ENCODE measurements at regions not wholly inside any gene's neighbourhood (a gene's known extent, or its start where the extent isn't known, plus 50 kb on each side); places are given as distances from the start of the nearest gene placed in this dataset.

DNA sequence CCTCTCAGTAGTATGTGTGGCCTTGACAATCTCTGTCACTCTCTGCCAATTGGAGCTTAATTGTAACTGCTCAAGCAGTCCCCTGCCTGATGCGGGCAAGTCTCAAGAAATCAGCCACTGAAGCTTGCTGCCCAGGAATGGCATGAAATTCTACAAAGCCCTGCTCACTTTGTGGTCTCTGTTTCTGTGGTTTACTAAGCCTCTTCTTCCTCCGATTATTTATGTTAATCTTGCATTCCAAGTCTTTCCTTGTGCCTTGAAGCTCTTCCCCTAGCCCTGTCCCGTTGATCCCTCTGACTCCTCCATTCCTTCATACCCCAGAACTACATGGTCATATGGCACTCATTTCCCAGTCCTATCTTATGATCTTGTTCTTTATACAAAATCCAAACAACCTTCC, 489.3 kb upstream of the CHST9 start:
- no peak for ATAC-seq
- Histone ChIP-seq H4K20me1 (ENCODE audit: insufficient read depth) (no peaks in the 10 kb centered on the region), H3K79me2 (ENCODE audit: insufficient read depth, low read length) (no peaks in the 10 kb centered on the region), H3K9me2 (ENCODE audit: insufficient read depth) (no peaks in the 10 kb centered on the region), H3K4me1 (ENCODE audit: control insufficient read depth in 1 of 2, insufficient read depth in 2 of 2, low read length in 2 of 2) (no peaks in the 10 kb centered on the region), H2AFZ (ENCODE audit: low read depth, low read length, poor library complexity, severe bottlenecking) (no peak overlapping the region), H3K27me3 (ENCODE audit: insufficient read depth, low read length) (no peaks in the 10 kb centered on the region), H3K4me2 (ENCODE audit: low read length) (no peak overlapping the region), H3K9ac (ENCODE audit: low read length) (no peak overlapping the region), H3K9me3 (ENCODE audit: control insufficient read depth in 1 of 2, insufficient read depth in 1 of 2, low read depth in 1 of 2, low read length in 2 of 2) (no peaks in the 10 kb centered on the region), H3K4me3 (replicated peaks in 1 of 2; ENCODE audit: low read depth in 1 of 2, low read length in 2 of 2) (no peak overlapping the region), H3K36me3 (ENCODE audit: control insufficient read depth in 1 of 2, insufficient read depth in 2 of 2, low read length in 2 of 2) (no peaks in the 10 kb centered on the region), H3K27ac (ENCODE audit: low read depth, low read length) (no peak overlapping the region)
- BruUV-seq (replicated peaks), result no TSS peak
- ChIA-PET POLR2A (no interaction called here), CTCF (no interaction called here), RAD21 (ENCODE audit: low non-redundant PET in 1 of 2, low total read pairs in 2 of 2, uncharacterized antibody in 2 of 2, unreplicated experiment in 2 of 2) (no interaction called here)
- no peak for DNase-seq (ENCODE audit: low read depth, low spot score)
- TF ChIP-seq ZFX (IDR thresholded peaks at IDR 0.05) (no peak), SP1 (IDR thresholded peaks at IDR 0.05; ENCODE audit: low read depth) (no peak), POLR2A (IDR thresholded peaks at IDR 0.05; ENCODE audit: borderline replicate concordance, extremely low read depth, insufficient read depth, insufficient read length) (no peak), TCF7L2 (IDR thresholded peaks at IDR 0.05; ENCODE audit: borderline replicate concordance, extremely low read depth, insufficient read depth, insufficient read length) (no peak), POLR2AphosphoS5 (IDR thresholded peaks at IDR 0.05; ENCODE audit: low read depth, low read length) (no peak), EZH2 (IDR thresholded peaks at IDR 0.05) (no peak), SRF (IDR thresholded peaks at IDR 0.05; ENCODE audit: low read depth) (no peak), EGR1 (IDR thresholded peaks at IDR 0.05; ENCODE audit: low read depth) (no peak), JUND (IDR thresholded peaks at IDR 0.05) (no peak), ZNF274 (IDR thresholded peaks at IDR 0.05; ENCODE audit: low read depth, low read length) (no peak), SIN3A (IDR thresholded peaks at IDR 0.05; ENCODE audit: low read depth) (no peak)
- TF ChIP-seq, protein P1, sequence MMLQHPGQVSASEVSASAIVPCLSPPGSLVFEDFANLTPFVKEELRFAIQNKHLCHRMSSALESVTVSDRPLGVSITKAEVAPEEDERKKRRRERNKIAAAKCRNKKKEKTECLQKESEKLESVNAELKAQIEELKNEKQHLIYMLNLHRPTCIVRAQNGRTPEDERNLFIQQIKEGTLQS (IDR thresholded peaks at IDR 0.05), result no peak
- TF ChIP-seq, protein P2, sequence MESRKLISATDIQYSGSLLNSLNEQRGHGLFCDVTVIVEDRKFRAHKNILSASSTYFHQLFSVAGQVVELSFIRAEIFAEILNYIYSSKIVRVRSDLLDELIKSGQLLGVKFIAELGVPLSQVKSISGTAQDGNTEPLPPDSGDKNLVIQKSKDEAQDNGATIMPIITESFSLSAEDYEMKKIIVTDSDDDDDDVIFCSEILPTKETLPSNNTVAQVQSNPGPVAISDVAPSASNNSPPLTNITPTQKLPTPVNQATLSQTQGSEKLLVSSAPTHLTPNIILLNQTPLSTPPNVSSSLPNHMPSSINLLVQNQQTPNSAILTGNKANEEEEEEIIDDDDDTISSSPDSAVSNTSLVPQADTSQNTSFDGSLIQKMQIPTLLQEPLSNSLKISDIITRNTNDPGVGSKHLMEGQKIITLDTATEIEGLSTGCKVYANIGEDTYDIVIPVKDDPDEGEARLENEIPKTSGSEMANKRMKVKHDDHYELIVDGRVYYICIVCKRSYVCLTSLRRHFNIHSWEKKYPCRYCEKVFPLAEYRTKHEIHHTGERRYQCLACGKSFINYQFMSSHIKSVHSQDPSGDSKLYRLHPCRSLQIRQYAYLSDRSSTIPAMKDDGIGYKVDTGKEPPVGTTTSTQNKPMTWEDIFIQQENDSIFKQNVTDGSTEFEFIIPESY (IDR thresholded peaks at IDR 0.05; ENCODE audit: extremely low read depth, insufficient replicate concordance, low read length), result no peak
- TF ChIP-seq, protein P3, sequence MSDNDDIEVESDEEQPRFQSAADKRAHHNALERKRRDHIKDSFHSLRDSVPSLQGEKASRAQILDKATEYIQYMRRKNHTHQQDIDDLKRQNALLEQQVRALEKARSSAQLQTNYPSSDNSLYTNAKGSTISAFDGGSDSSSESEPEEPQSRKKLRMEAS (IDR thresholded peaks at IDR 0.05), result no peak
- TF ChIP-seq, protein P4, sequence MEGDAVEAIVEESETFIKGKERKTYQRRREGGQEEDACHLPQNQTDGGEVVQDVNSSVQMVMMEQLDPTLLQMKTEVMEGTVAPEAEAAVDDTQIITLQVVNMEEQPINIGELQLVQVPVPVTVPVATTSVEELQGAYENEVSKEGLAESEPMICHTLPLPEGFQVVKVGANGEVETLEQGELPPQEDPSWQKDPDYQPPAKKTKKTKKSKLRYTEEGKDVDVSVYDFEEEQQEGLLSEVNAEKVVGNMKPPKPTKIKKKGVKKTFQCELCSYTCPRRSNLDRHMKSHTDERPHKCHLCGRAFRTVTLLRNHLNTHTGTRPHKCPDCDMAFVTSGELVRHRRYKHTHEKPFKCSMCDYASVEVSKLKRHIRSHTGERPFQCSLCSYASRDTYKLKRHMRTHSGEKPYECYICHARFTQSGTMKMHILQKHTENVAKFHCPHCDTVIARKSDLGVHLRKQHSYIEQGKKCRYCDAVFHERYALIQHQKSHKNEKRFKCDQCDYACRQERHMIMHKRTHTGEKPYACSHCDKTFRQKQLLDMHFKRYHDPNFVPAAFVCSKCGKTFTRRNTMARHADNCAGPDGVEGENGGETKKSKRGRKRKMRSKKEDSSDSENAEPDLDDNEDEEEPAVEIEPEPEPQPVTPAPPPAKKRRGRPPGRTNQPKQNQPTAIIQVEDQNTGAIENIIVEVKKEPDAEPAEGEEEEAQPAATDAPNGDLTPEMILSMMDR (IDR thresholded peaks at IDR 0.05 in 2 of 3, conservative IDR thresholded peaks at IDR 0.05 in 1 of 3; ENCODE audit: borderline replicate concordance in 1 of 3, insufficient read depth in 1 of 3, low read depth in 2 of 3, low read length in 2 of 3), result no peak
- TF ChIP-seq, protein P5, sequence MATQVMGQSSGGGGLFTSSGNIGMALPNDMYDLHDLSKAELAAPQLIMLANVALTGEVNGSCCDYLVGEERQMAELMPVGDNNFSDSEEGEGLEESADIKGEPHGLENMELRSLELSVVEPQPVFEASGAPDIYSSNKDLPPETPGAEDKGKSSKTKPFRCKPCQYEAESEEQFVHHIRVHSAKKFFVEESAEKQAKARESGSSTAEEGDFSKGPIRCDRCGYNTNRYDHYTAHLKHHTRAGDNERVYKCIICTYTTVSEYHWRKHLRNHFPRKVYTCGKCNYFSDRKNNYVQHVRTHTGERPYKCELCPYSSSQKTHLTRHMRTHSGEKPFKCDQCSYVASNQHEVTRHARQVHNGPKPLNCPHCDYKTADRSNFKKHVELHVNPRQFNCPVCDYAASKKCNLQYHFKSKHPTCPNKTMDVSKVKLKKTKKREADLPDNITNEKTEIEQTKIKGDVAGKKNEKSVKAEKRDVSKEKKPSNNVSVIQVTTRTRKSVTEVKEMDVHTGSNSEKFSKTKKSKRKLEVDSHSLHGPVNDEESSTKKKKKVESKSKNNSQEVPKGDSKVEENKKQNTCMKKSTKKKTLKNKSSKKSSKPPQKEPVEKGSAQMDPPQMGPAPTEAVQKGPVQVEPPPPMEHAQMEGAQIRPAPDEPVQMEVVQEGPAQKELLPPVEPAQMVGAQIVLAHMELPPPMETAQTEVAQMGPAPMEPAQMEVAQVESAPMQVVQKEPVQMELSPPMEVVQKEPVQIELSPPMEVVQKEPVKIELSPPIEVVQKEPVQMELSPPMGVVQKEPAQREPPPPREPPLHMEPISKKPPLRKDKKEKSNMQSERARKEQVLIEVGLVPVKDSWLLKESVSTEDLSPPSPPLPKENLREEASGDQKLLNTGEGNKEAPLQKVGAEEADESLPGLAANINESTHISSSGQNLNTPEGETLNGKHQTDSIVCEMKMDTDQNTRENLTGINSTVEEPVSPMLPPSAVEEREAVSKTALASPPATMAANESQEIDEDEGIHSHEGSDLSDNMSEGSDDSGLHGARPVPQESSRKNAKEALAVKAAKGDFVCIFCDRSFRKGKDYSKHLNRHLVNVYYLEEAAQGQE (IDR thresholded peaks at IDR 0.05; ENCODE audit: low read depth), result no peak
- intact Hi-C loops (cut with micrococcal nuclease), result no loop called here

All from HCT116 (cell line).